ENCODE measurements at regions not wholly inside any gene's neighbourhood (a gene's known extent, or its start where the extent isn't known, plus 50 kb on each side); places are given as distances from the start of the nearest gene placed in this dataset.

- TF ChIP-seq, protein P1, sequence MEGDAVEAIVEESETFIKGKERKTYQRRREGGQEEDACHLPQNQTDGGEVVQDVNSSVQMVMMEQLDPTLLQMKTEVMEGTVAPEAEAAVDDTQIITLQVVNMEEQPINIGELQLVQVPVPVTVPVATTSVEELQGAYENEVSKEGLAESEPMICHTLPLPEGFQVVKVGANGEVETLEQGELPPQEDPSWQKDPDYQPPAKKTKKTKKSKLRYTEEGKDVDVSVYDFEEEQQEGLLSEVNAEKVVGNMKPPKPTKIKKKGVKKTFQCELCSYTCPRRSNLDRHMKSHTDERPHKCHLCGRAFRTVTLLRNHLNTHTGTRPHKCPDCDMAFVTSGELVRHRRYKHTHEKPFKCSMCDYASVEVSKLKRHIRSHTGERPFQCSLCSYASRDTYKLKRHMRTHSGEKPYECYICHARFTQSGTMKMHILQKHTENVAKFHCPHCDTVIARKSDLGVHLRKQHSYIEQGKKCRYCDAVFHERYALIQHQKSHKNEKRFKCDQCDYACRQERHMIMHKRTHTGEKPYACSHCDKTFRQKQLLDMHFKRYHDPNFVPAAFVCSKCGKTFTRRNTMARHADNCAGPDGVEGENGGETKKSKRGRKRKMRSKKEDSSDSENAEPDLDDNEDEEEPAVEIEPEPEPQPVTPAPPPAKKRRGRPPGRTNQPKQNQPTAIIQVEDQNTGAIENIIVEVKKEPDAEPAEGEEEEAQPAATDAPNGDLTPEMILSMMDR (IDR thresholded peaks at IDR 0.05), result no peak
- TF ChIP-seq POLR2A (IDR thresholded peaks at IDR 0.05), result no peak
Observed at GRCh38 chr21:19392390-19392789, 988.8 kb upstream of the TMPRSS15 start.

All from heart left ventricle (tissue), 13 donors.